ENCODE measurements at regions not wholly inside any gene's neighbourhood (a gene's known extent, or its start where the extent isn't known, plus 50 kb on each side); places are given as distances from the start of the nearest gene placed in this dataset.

DNA sequence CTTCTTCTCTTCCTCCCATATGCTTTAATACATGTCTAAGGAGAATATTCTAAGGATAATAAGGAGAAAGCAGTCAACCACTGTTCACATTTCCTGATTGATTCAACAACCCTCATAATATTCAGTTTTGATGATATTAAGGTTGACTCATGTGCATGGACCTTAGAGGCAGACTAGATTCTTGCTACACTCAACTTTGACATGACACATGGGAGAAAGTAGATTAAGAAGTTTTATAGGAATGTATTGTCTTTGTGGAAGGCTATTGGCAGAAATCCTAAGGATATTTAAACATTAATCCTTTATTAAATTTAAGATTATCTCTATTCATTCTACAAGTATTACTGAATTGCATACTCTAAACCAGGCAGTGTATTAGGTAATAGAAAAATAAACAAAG, 309.1 kb upstream of the CYRIA start:
- Histone ChIP-seq H3K79me2 (ENCODE audit: insufficient read depth, low read length) (no peaks in the 10 kb centered on the region), H3K27ac (ENCODE audit: low read depth, low read length) (no peak overlapping the region), H3K36me3 (ENCODE audit: control insufficient read depth in 1 of 2, insufficient read depth in 2 of 2, low read length in 2 of 2) (no peaks in the 10 kb centered on the region), H4K20me1 (ENCODE audit: insufficient read depth) (no peaks in the 10 kb centered on the region), H3K27me3 (ENCODE audit: insufficient read depth, low read length) (peaks cover 8% of the 10 kb centered on the region; the same call in 1 of the 2 replicates), H3K4me3 (replicated peaks in 1 of 2; ENCODE audit: low read depth in 1 of 2, low read length in 2 of 2) (no peak overlapping the region), H3K9me3 (ENCODE audit: control insufficient read depth in 1 of 2, insufficient read depth in 1 of 2, low read depth in 1 of 2, low read length in 2 of 2) (no peaks in the 10 kb centered on the region), H3K4me1 (ENCODE audit: control insufficient read depth in 1 of 2, insufficient read depth in 2 of 2, low read length in 2 of 2) (no peaks in the 10 kb centered on the region), H3K9me2 (ENCODE audit: insufficient read depth) (no peaks in the 10 kb centered on the region), H3K4me2 (ENCODE audit: low read length) (no peak overlapping the region), H3K9ac (ENCODE audit: low read length) (no peak overlapping the region), H2AFZ (ENCODE audit: low read depth, low read length, poor library complexity, severe bottlenecking) (no peak overlapping the region)
- POLR2A ChIA-PET, result no interaction called here
- TF ChIP-seq CBX3 (IDR thresholded peaks at IDR 0.05; ENCODE audit: low read depth) (no peak), FOSL1 (IDR thresholded peaks at IDR 0.05; ENCODE audit: low read depth) (no peak), RAD21 (IDR thresholded peaks at IDR 0.05; ENCODE audit: low read depth) (no peak), SRF (IDR thresholded peaks at IDR 0.05; ENCODE audit: low read depth) (no peak), CTCF (IDR thresholded peaks at IDR 0.05 in 2 of 3, conservative IDR thresholded peaks at IDR 0.05 in 1 of 3; ENCODE audit: borderline replicate concordance in 1 of 3, insufficient read depth in 1 of 3, low read depth in 2 of 3, low read length in 2 of 3) (no peak), SIN3A (IDR thresholded peaks at IDR 0.05; ENCODE audit: low read depth) (no peak), ZNF274 (IDR thresholded peaks at IDR 0.05; ENCODE audit: low read depth, low read length) (no peak), EGR1 (IDR thresholded peaks at IDR 0.05; ENCODE audit: low read depth) (no peak), POLR2A (IDR thresholded peaks at IDR 0.05; ENCODE audit: borderline replicate concordance, extremely low read depth, insufficient read depth, insufficient read length) (no peak)
- CTCF ChIA-PET, result no interaction called here
- intact Hi-C loops (cut with micrococcal nuclease), result no loop called here
- DNase-seq (ENCODE audit: low read depth, low spot score), result no peak
- BruUV-seq (replicated peaks), result no TSS peak
- ATAC-seq, result no peak
- RAD21 ChIA-PET (ENCODE audit: low non-redundant PET in 1 of 2, low total read pairs in 2 of 2, uncharacterized antibody in 2 of 2, unreplicated experiment in 2 of 2), result no interaction called here

- no peak overlapping the region for H3K27ac ChIP-seq (ENCODE audit: low read depth, low read length)
- no peak for TF ChIP-seq SRF (IDR thresholded peaks at IDR 0.05; ENCODE audit: low read depth)
- TF ChIP-seq RAD21 (IDR thresholded peaks at IDR 0.05; ENCODE audit: low read depth), result no peak
- TF ChIP-seq, protein P1, sequence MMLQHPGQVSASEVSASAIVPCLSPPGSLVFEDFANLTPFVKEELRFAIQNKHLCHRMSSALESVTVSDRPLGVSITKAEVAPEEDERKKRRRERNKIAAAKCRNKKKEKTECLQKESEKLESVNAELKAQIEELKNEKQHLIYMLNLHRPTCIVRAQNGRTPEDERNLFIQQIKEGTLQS (IDR thresholded peaks at IDR 0.05), result no peak
- no peak for TF ChIP-seq TCF7L2 (IDR thresholded peaks at IDR 0.05; ENCODE audit: borderline replicate concordance, extremely low read depth, insufficient read depth, insufficient read length)
- no peaks in the 10 kb centered on the region for H4K20me1 ChIP-seq (ENCODE audit: insufficient read depth)
- no peaks in the 10 kb centered on the region for H3K79me2 ChIP-seq (ENCODE audit: insufficient read depth, low read length)
- ATAC-seq, result no peak
- RAD21 ChIA-PET (ENCODE audit: low non-redundant PET in 1 of 2, low total read pairs in 2 of 2, uncharacterized antibody in 2 of 2, unreplicated experiment in 2 of 2), result no interaction called here
- H3K9me2 ChIP-seq (ENCODE audit: insufficient read depth), result no peaks in the 10 kb centered on the region
- intact Hi-C loops (cut with micrococcal nuclease), result no loop called here
- no peak overlapping the region for H3K9ac ChIP-seq (ENCODE audit: low read length)
- no peaks in the 10 kb centered on the region for H3K4me1 ChIP-seq (ENCODE audit: control insufficient read depth in 1 of 2, insufficient read depth in 2 of 2, low read length in 2 of 2)
- CTCF ChIA-PET, result no interaction called here
- DNase-seq (ENCODE audit: low read depth, low spot score), result no peak
- no peak overlapping the region for H3K4me2 ChIP-seq (ENCODE audit: low read length)
- H3K4me3 ChIP-seq (replicated peaks in 1 of 2; ENCODE audit: low read depth in 1 of 2, low read length in 2 of 2), result no peak overlapping the region
- POLR2A ChIA-PET, result no interaction called here
- no peaks in the 10 kb centered on the region for H3K36me3 ChIP-seq (ENCODE audit: control insufficient read depth in 1 of 2, insufficient read depth in 2 of 2, low read length in 2 of 2)
- H3K9me3 ChIP-seq (ENCODE audit: control insufficient read depth in 1 of 2, insufficient read depth in 1 of 2, low read depth in 1 of 2, low read length in 2 of 2), result no peaks in the 10 kb centered on the region
- peaks cover 8% of the 10 kb centered on the region; the same call in 1 of the 2 replicates for H3K27me3 ChIP-seq (ENCODE audit: insufficient read depth, low read length)
- no peak overlapping the region for H2AFZ ChIP-seq (ENCODE audit: low read depth, low read length, poor library complexity, severe bottlenecking)
- BruUV-seq (replicated peaks), result no TSS peak
Observed at GRCh38 chr2:16973586-16974286, 308.1 kb upstream of the CYRIA start.

Data from HCT116 (cell line).